GM12865 (cell line): ENCODE measurements at regions not wholly inside any gene's neighbourhood (a gene's known extent, or its start where the extent isn't known, plus 50 kb on each side); places are given as distances from the start of the nearest gene placed in this dataset.

Experiments used
- DNase-seq: peaks from one replicate; pipeline ENCODE4 v3.0.0; 2010; ENCODE audit warnings: low read depth
- H3K4me3 ChIP-seq: 2 replicates; pipeline ENCODE4 v1.5.1; 2011; ENCODE audit warnings: mild to moderate bottlenecking, low read depth, low read length, control low read depth
- CTCF ChIP-seq: IDR thresholded peaks from 2 replicates; pipeline ENCODE4 v1.5.1; 2011; ENCODE audit warnings: low read length, control low read depth, low read depth, inconsistent platforms; ENCODE audit not compliant: insufficient read depth; ENCODE audit errors: missing control alignments

GRCh38 chr12:124381456-124382296 lies 86.8 kb downstream of the RFLNA start:
- no peak overlapping the region for H3K4me3 ChIP-seq

GRCh38 chr12:124380796-124381455 lies 86.0 kb downstream of the RFLNA start:
- H3K4me3 ChIP-seq = no peak overlapping the region
- no peak for TF ChIP-seq CTCF
- DNase-seq = no peak

More at GRCh38 chr12:124381456-124382296, 86.8 kb downstream of the RFLNA start:
- no peak for DNase-seq
- TF ChIP-seq CTCF = no peak

GRCh38 chr12:124379938-124380754 lies 85.3 kb downstream of the RFLNA start:
- no peak for DNase-seq
- no peak for TF ChIP-seq CTCF
- no peak overlapping the region for H3K4me3 ChIP-seq

- H3K4me3 ChIP-seq = no peak overlapping the region
- TF ChIP-seq CTCF = no peak
- DNase-seq = no peak
Observed at GRCh38 chr12:124379379-124379937, 84.6 kb downstream of the RFLNA start.

GRCh38 chr12:124378926-124379325 lies 84.0 kb downstream of the RFLNA start:
- DNase-seq = no peak
- TF ChIP-seq CTCF = no peak
- no peak overlapping the region for H3K4me3 ChIP-seq

GRCh38 chr12:124377981-124378509 lies 83.2 kb downstream of the RFLNA start:
- TF ChIP-seq CTCF = no peak
- DNase-seq = no peak
- no peak overlapping the region for H3K4me3 ChIP-seq
